SU-DHL-6 (cell line): ENCODE measurements at regions not wholly inside any gene's neighbourhood (a gene's known extent, or its start where the extent isn't known, plus 50 kb on each side); places are given as distances from the start of the nearest gene placed in this dataset.
"Not testable (repeated sequence)": the region's sequence is repeated elsewhere in the genome, so short reads cannot be mapped to it uniquely, and the experiment has no call there.

Source experiments
- H2AFZ ChIP-seq: fragments of 200-600 bp; sonication (generic); 2 replicates; pipeline ENCODE4 v1.6.1; 2014; ENCODE audit warnings: low read depth, mild to moderate bottlenecking, moderate library complexity, mixed read lengths, antibody characterized with exemption, low read length; ENCODE audit not compliant: severe bottlenecking
- H3F3A ChIP-seq: fragments of 200-600 bp; shearing (Covaris generic); 2 replicates; pipeline ENCODE4 v1.6.0; 2016; ENCODE audit warnings: antibody characterized with exemption, mild to moderate bottlenecking; ENCODE audit not compliant: insufficient read depth
- H3K27ac ChIP-seq: fragments of 200-600 bp; sonication (generic); 2 replicates; pipeline ENCODE4 v1.5.1; 2016; ENCODE audit warnings: low read depth, mild to moderate bottlenecking, low read length, moderate library complexity, mixed read lengths
- H3K27me3 ChIP-seq: fragments of 200-600 bp; sonication (generic), shearing (Covaris generic); 2 replicates; pipeline ENCODE4 v1.6.0; 2014; ENCODE audit warnings: mild to moderate bottlenecking, low read length
- H3K36me3 ChIP-seq: fragments of 200-600 bp; sonication (generic); 2 replicates; pipeline ENCODE4 v1.6.1; 2014; ENCODE audit warnings: mild to moderate bottlenecking, low read length, mixed read lengths
- H3K4me2 ChIP-seq: fragments of 300-600, 200-600 bp; shearing (Covaris generic), sonication (generic); 2 replicates; pipeline ENCODE4 v1.6.0; 2014; ENCODE audit warnings: low read length, low read depth, mild to moderate bottlenecking; ENCODE audit not compliant: poor library complexity, severe bottlenecking
- H3K4me3 ChIP-seq: fragments of 200-600 bp; sonication (generic); 2 replicates; pipeline ENCODE4 v1.5.1; 2014; ENCODE audit warnings: antibody characterized with exemption, low read length, mild to moderate bottlenecking, mixed read lengths; ENCODE audit not compliant: insufficient read depth, poor library complexity, severe bottlenecking
- H3K79me2 ChIP-seq: fragments of 200-600 bp; sonication (generic); 2 replicates; pipeline ENCODE4 v1.6.1; 2014; ENCODE audit warnings: mild to moderate bottlenecking, low read length, moderate library complexity; ENCODE audit not compliant: insufficient read depth
- H3K9ac ChIP-seq: fragments of 200-600 bp; sonication (generic); 2 replicates; pipeline ENCODE4 v1.7.0; 2014; ENCODE audit warnings: mild to moderate bottlenecking, low read length
- H3K9me2 ChIP-seq: fragments of 200-600 bp; sonication (generic); replicated peaks from 2 replicates; pipeline ENCODE4 v1.6.1; 2014; ENCODE audit warnings: low read length; ENCODE audit not compliant: insufficient read depth
- H3K9me3 ChIP-seq: fragments of 200-600 bp; sonication (generic); 2 replicates; pipeline ENCODE4 v1.6.1; 2014; ENCODE audit warnings: low read length, mixed read lengths; ENCODE audit not compliant: insufficient read depth
- H4K20me1 ChIP-seq: fragments of 200-600 bp; sonication (generic); 2 replicates; pipeline ENCODE4 v1.6.1; 2014; ENCODE audit warnings: low read depth, mild to moderate bottlenecking, antibody characterized with exemption, low read length, moderate library complexity, mixed read lengths
- CTCF ChIP-seq: fragments of 200-600 bp; sonication (generic); IDR thresholded peaks from one replicate; pipeline ENCODE4 v1.5.1; 2017; ENCODE audit warnings: antibody characterized with exemption, mild to moderate bottlenecking, low read length, moderate library complexity; ENCODE audit not compliant: insufficient read depth, poor library complexity, severe bottlenecking
- EZH2phosphoT487 ChIP-seq: fragments of 200-600 bp; sonication (generic), shearing (Covaris generic); conservative IDR thresholded peaks from 2 replicates; pipeline ENCODE4 v1.6.1; 2018; ENCODE audit warnings: mild to moderate bottlenecking, antibody characterized with exemption, low read length, moderate library complexity, mixed read lengths

GRCh38 chr9:75201480-75202209 is 113.3 kb downstream of the OSTF1 start:
- TF ChIP-seq CTCF (no peak), EZH2phosphoT487 (no peak)

GRCh38 chr9:75207997-75208396 is 119.7 kb downstream of the OSTF1 start:
- H3K4me2 ChIP-seq, H3K79me2 ChIP-seq, H3K9me2 ChIP-seq, H3K36me3 ChIP-seq, H4K20me1 ChIP-seq, H3K9ac ChIP-seq, H2AFZ ChIP-seq, H3K9me3 ChIP-seq, H3K27ac ChIP-seq, H3K27me3 ChIP-seq, H3F3A ChIP-seq, H3K4me3 ChIP-seq: not testable (repeated sequence)

More at GRCh38 chr9:75201480-75202209, 113.3 kb downstream of the OSTF1 start:
- Histone ChIP-seq H4K20me1 (no peaks in the 10 kb centered on the region), H3K79me2 (no peaks in the 10 kb centered on the region), H2AFZ (no peak overlapping the region), H3K27me3 (no peaks in the 10 kb centered on the region), H3K4me2 (no peak overlapping the region), H3K4me3 (no peak overlapping the region), H3K9me2 (no peaks in the 10 kb centered on the region), H3K9ac (no peak overlapping the region), H3K27ac (no peak overlapping the region), H3F3A (no peaks in the 10 kb centered on the region), H3K36me3 (no peaks in the 10 kb centered on the region), H3K9me3 (no peaks in the 10 kb centered on the region)

GRCh38 chr9:75210215-75210614 is 121.9 kb downstream of the OSTF1 start:
- TF ChIP-seq EZH2phosphoT487 (no peak), CTCF (no peak)
- Histone ChIP-seq H3K27me3 (no peaks in the 10 kb centered on the region), H4K20me1 (no peaks in the 10 kb centered on the region), H3K79me2 (no peaks in the 10 kb centered on the region), H3K9me2 (no peaks in the 10 kb centered on the region), H3K9me3 (no peaks in the 10 kb centered on the region), H3F3A (no peaks in the 10 kb centered on the region), H3K4me2 (no peak overlapping the region), H3K27ac (no peak overlapping the region), H3K9ac (no peak overlapping the region), H3K4me3 (no peak overlapping the region), H2AFZ (no peak overlapping the region), H3K36me3 (no peaks in the 10 kb centered on the region)

- H2AFZ ChIP-seq: no peak overlapping the region
- H3K9me2 ChIP-seq: no peaks in the 10 kb centered on the region
- TF ChIP-seq CTCF (no peak), EZH2phosphoT487 (no peak)
- no peaks in the 10 kb centered on the region for H3K36me3 ChIP-seq
- no peak overlapping the region for H3K4me3 ChIP-seq
- no peaks in the 10 kb centered on the region for H3K27me3 ChIP-seq
- H3K4me2 ChIP-seq: no peak overlapping the region
- no peak overlapping the region for H3K27ac ChIP-seq
- no peaks in the 10 kb centered on the region for H3F3A ChIP-seq
- no peaks in the 10 kb centered on the region for H3K9me3 ChIP-seq
- H3K79me2 ChIP-seq: no peaks in the 10 kb centered on the region
- H4K20me1 ChIP-seq: no peaks in the 10 kb centered on the region
- H3K9ac ChIP-seq: no peak overlapping the region
Observed at GRCh38 chr9:75213765-75214164, 125.5 kb downstream of the OSTF1 start.
